GM21576 (cell line): ENCODE measurements at regions not wholly inside any gene's neighbourhood (a gene's known extent, or its start where the extent isn't known, plus 50 kb on each side); places are given as distances from the start of the nearest gene placed in this dataset.
A peak's percentile ranks its signal among the peaks of the same experiment; 100 is the strongest.

Experiments used
- ATAC-seq: cut with Tn5 transposase; IDR thresholded peaks from one replicate; pipeline ENCODE4 v1.9.1; 2021; ENCODE audit warnings: mild to moderate bottlenecking, moderate library complexity; ENCODE audit not compliant: unreplicated experiment

GRCh38 chr12:91610561-91610960, 427.9 kb upstream of the DCN start:
- no peak for ATAC-seq

- ATAC-seq, result no peak
Observed at GRCh38 chr12:91609283-91609682, 426.7 kb upstream of the DCN start.

- no peak for ATAC-seq
Observed at GRCh38 chr12:91608542-91608941, 425.9 kb upstream of the DCN start.

GRCh38 chr12:91606662-91607377, 424.2 kb upstream of the DCN start:
- no peak for ATAC-seq

GRCh38 chr12:91604897-91605296, 422.3 kb upstream of the DCN start:
- no peak for ATAC-seq

GRCh38 chr12:91603060-91603459, 420.4 kb upstream of the DCN start:
- ATAC-seq, result no peak

- no peak for ATAC-seq
Observed at GRCh38 chr12:91601054-91601453, 418.4 kb upstream of the DCN start.

GRCh38 chr12:91594715-91595114, 412.1 kb upstream of the DCN start:
- no peak for ATAC-seq

GRCh38 chr12:91591639-91591987, 409.0 kb upstream of the DCN start:
- no peak for ATAC-seq

GRCh38 chr12:91590966-91591638, 408.5 kb upstream of the DCN start:
- no peak for ATAC-seq

- ATAC-seq, result no peak
Observed at GRCh38 chr12:91588874-91589454, 406.3 kb upstream of the DCN start.

- ATAC-seq, result no peak
Observed at GRCh38 chr12:91586015-91586414, 403.4 kb upstream of the DCN start.

- ATAC-seq, result no peak
Observed at GRCh38 chr12:91582811-91583210, 400.2 kb upstream of the DCN start.

- ATAC-seq, result no peak
Observed at GRCh38 chr12:91579516-91580263, 397.1 kb upstream of the DCN start.

GRCh38 chr12:91577586-91578539, 395.2 kb upstream of the DCN start:
- peak; percentile 86 for ATAC-seq

GRCh38 chr12:91576432-91576831, 393.8 kb upstream of the DCN start:
- no peak for ATAC-seq

GRCh38 chr12:91575630-91576029, 393.0 kb upstream of the DCN start:
- no peak for ATAC-seq

GRCh38 chr12:91574975-91575374, 392.4 kb upstream of the DCN start:
- no peak for ATAC-seq

- ATAC-seq, result no peak
Observed at GRCh38 chr12:91574391-91574790, 391.8 kb upstream of the DCN start.

- ATAC-seq, result no peak
Observed at GRCh38 chr12:91572869-91573268, 390.3 kb upstream of the DCN start.

- no peak for ATAC-seq
Observed at GRCh38 chr12:91567100-91567485, 384.5 kb upstream of the DCN start.
